GM08714 (cell line): ENCODE measurements at regions not wholly inside any gene's neighbourhood (a gene's known extent, or its start where the extent isn't known, plus 50 kb on each side); places are given as distances from the start of the nearest gene placed in this dataset.
"Not testable (repeated sequence)": the region's sequence is repeated elsewhere in the genome, so short reads cannot be mapped to it uniquely, and the experiment has no call there.

ENCODE experiments used
- H3K4me3 ChIP-seq: fragments of 200-500 bp; sonication (Bioruptor generic); 2 replicates; pipeline ENCODE4 v1.5.1; 2014; ENCODE audit warnings: mild to moderate bottlenecking, low read length, inconsistent platforms
- ZNF274 ChIP-seq: IDR thresholded peaks from 2 replicates; pipeline ENCODE4 v1.6.1; 2012; ENCODE audit warnings: mild to moderate bottlenecking, low read depth, low read length

- no peak for TF ChIP-seq ZNF274
- no peak overlapping the region for H3K4me3 ChIP-seq
Measured at GRCh38 chr5:39619168-39619818, 194.5 kb upstream of the DAB2 start.

GRCh38 chr5:39618391-39618790, 193.6 kb upstream of the DAB2 start:
- no peak overlapping the region for H3K4me3 ChIP-seq
- no peak for TF ChIP-seq ZNF274

GRCh38 chr5:39616131-39616530, 191.4 kb upstream of the DAB2 start:
- no peak for TF ChIP-seq ZNF274
- no peak overlapping the region for H3K4me3 ChIP-seq

GRCh38 chr5:39611076-39611475, 186.3 kb upstream of the DAB2 start:
- H3K4me3 ChIP-seq = not testable (repeated sequence)

GRCh38 chr5:39608024-39608423, 183.2 kb upstream of the DAB2 start:
- no peak for TF ChIP-seq ZNF274
- H3K4me3 ChIP-seq = no peak overlapping the region

GRCh38 chr5:39606591-39606990, 181.8 kb upstream of the DAB2 start:
- no peak for TF ChIP-seq ZNF274
- H3K4me3 ChIP-seq = no peak overlapping the region

- no peak for TF ChIP-seq ZNF274
- H3K4me3 ChIP-seq = no peak overlapping the region
Measured at GRCh38 chr5:39605588-39606575, 181.1 kb upstream of the DAB2 start.

GRCh38 chr5:39605145-39605544, 180.4 kb upstream of the DAB2 start:
- no peak for TF ChIP-seq ZNF274
- H3K4me3 ChIP-seq = no peak overlapping the region

- H3K4me3 ChIP-seq = no peak overlapping the region
- no peak for TF ChIP-seq ZNF274
Measured at GRCh38 chr5:39604491-39604890, 179.7 kb upstream of the DAB2 start.

- TF ChIP-seq ZNF274 = no peak
- H3K4me3 ChIP-seq = no peak overlapping the region
Measured at GRCh38 chr5:39599721-39600431, 175.1 kb upstream of the DAB2 start.

- no peak for TF ChIP-seq ZNF274
- no peak overlapping the region for H3K4me3 ChIP-seq
Measured at GRCh38 chr5:39598661-39599248, 174.0 kb upstream of the DAB2 start.

GRCh38 chr5:39588179-39588578, 163.4 kb upstream of the DAB2 start:
- H3K4me3 ChIP-seq = no peak overlapping the region
- no peak for TF ChIP-seq ZNF274

- no peak overlapping the region for H3K4me3 ChIP-seq
Measured at GRCh38 chr5:39587675-39588074, 162.9 kb upstream of the DAB2 start.

GRCh38 chr5:39586185-39586584, 161.4 kb upstream of the DAB2 start:
- H3K4me3 ChIP-seq = no peak overlapping the region

More at GRCh38 chr5:39587675-39588074, 162.9 kb upstream of the DAB2 start:
- no peak for TF ChIP-seq ZNF274

More at GRCh38 chr5:39586185-39586584, 161.4 kb upstream of the DAB2 start:
- no peak for TF ChIP-seq ZNF274
